ENCODE measurements at regions not wholly inside any gene's neighbourhood (a gene's known extent, or its start where the extent isn't known, plus 50 kb on each side); places are given as distances from the start of the nearest gene placed in this dataset.

GRCh38 chr2:215507136-215507535 lies 71.3 kb upstream of the FN1 start:
- no peaks in the 10 kb centered on the region for H3K36me3 ChIP-seq (ENCODE audit: control insufficient read depth, insufficient read depth, low read length)
- H3K27ac ChIP-seq (ENCODE audit: low read length) = no peak overlapping the region
- ChIA-PET CTCF (no interaction called here), POLR2A (no interaction called here)
- intact Hi-C loops (cut with micrococcal nuclease; ENCODE audit: unreplicated experiment) (no loop called here), in situ Hi-C loops (cut with HindIII; ENCODE audit: low pct_unique_long_range_greater_than_20kb, low sequenced_read_pairs) (no loop called here)
- H3K4me1 ChIP-seq (ENCODE audit: control insufficient read depth, insufficient read depth, low read length) = no peaks in the 10 kb centered on the region
- TF ChIP-seq POLR2AphosphoS5 (IDR thresholded peaks at IDR 0.05; ENCODE audit: low read depth, low read length) (no peak), SIN3A (IDR thresholded peaks at IDR 0.05; ENCODE audit: borderline replicate concordance, insufficient read depth, low read depth, low read length) (no peak), CTCF (IDR thresholded peaks at IDR 0.05) (no peak), REST (IDR thresholded peaks at IDR 0.05; ENCODE audit: insufficient read depth in 1 of 2, low read depth in 2 of 2, low read length in 1 of 2) (no peak), TCF7L2 (IDR thresholded peaks at IDR 0.05; ENCODE audit: low read depth, low read length) (no peak)
- BruUV-seq (replicated peaks) = no TSS peak
- no peak overlapping the region for H3K4me3 ChIP-seq (ENCODE audit: low read depth in 2 of 2, low read length in 2 of 2)
- H3K27me3 ChIP-seq (ENCODE audit: control insufficient read depth, insufficient read depth, low read length) = peaks cover 2% of the 10 kb centered on the region; the same call in 1 of the 2 replicates
- ATAC-seq = no peak
- no peak for DNase-seq (ENCODE audit: low read depth, low spot score)
- H3K9me3 ChIP-seq (ENCODE audit: control insufficient read depth, insufficient read depth, low read depth, low read length) = no peaks in the 10 kb centered on the region

GRCh38 chr2:215506604-215506990 lies 70.7 kb upstream of the FN1 start:
- Histone ChIP-seq H3K27ac (ENCODE audit: low read length) (no peak overlapping the region), H3K27me3 (ENCODE audit: control insufficient read depth, insufficient read depth, low read length) (peaks cover 2% of the 10 kb centered on the region; the same call in 1 of the 2 replicates), H3K4me3 (ENCODE audit: low read depth in 2 of 2, low read length in 2 of 2) (no peak overlapping the region), H3K36me3 (ENCODE audit: control insufficient read depth, insufficient read depth, low read length) (no peaks in the 10 kb centered on the region), H3K9me3 (ENCODE audit: control insufficient read depth, insufficient read depth, low read depth, low read length) (no peaks in the 10 kb centered on the region), H3K4me1 (ENCODE audit: control insufficient read depth, insufficient read depth, low read length) (no peaks in the 10 kb centered on the region)
- POLR2A ChIA-PET = no interaction called here
- in situ Hi-C loops (cut with HindIII; ENCODE audit: low pct_unique_long_range_greater_than_20kb, low sequenced_read_pairs) = no loop called here
- ATAC-seq (no peak), DNase-seq (ENCODE audit: low read depth, low spot score) (no peak)
- BruUV-seq (replicated peaks) = no TSS peak
- no peak for TF ChIP-seq REST (IDR thresholded peaks at IDR 0.05; ENCODE audit: insufficient read depth in 1 of 2, low read depth in 2 of 2, low read length in 1 of 2)
- TF ChIP-seq POLR2AphosphoS5 (IDR thresholded peaks at IDR 0.05; ENCODE audit: low read depth, low read length) = no peak
- TF ChIP-seq CTCF (IDR thresholded peaks at IDR 0.05) = no peak
- no peak for TF ChIP-seq TCF7L2 (IDR thresholded peaks at IDR 0.05; ENCODE audit: low read depth, low read length)
- intact Hi-C loops (cut with micrococcal nuclease; ENCODE audit: unreplicated experiment) = no loop called here
- CTCF ChIA-PET = no interaction called here
